C4-2B (cell line): ENCODE measurements at regions not wholly inside any gene's neighbourhood (a gene's known extent, or its start where the extent isn't known, plus 50 kb on each side); places are given as distances from the start of the nearest gene placed in this dataset.

Source experiments
- ZFX ChIP-seq: fragments of 450-650 bp; IDR thresholded peaks from 2 replicates; pipeline ENCODE4 v1.6.1; 2017
- TF ChIP-seq, protein P1 (sequence below): fragments of 450-650 bp; conservative IDR thresholded peaks from 2 replicates; pipeline ENCODE4 v1.5.1; 2017; ENCODE audit warnings: mild to moderate bottlenecking

GRCh38 chr15:37733628-37734027 is 200.8 kb upstream of the TMCO5A start:
- TF ChIP-seq, protein P1, sequence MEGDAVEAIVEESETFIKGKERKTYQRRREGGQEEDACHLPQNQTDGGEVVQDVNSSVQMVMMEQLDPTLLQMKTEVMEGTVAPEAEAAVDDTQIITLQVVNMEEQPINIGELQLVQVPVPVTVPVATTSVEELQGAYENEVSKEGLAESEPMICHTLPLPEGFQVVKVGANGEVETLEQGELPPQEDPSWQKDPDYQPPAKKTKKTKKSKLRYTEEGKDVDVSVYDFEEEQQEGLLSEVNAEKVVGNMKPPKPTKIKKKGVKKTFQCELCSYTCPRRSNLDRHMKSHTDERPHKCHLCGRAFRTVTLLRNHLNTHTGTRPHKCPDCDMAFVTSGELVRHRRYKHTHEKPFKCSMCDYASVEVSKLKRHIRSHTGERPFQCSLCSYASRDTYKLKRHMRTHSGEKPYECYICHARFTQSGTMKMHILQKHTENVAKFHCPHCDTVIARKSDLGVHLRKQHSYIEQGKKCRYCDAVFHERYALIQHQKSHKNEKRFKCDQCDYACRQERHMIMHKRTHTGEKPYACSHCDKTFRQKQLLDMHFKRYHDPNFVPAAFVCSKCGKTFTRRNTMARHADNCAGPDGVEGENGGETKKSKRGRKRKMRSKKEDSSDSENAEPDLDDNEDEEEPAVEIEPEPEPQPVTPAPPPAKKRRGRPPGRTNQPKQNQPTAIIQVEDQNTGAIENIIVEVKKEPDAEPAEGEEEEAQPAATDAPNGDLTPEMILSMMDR, result no peak
- TF ChIP-seq ZFX, result no peak
